Testis (tissue), 2 donors: ENCODE measurements at regions not wholly inside any gene's neighbourhood (a gene's known extent, or its start where the extent isn't known, plus 50 kb on each side); places are given as distances from the start of the nearest gene placed in this dataset.

ENCODE experiments used
- CTCF ChIP-seq, 3 experiments: fragments of 450-650 bp in 2 of 3; fragments of 200-600 bp in 1 of 3; sonication (generic) in 1 of 3; IDR thresholded peaks; one replicate each; pipeline ENCODE4 v1.5.1; 2016 to 2019; ENCODE audit warnings: antibody characterized with exemption in 3 of 3, mild to moderate bottlenecking in 2 of 3, moderate library complexity in 1 of 3
- POLR2A ChIP-seq: fragments of 450-650 bp; IDR thresholded peaks from one replicate; pipeline ENCODE4 v1.6.1; 2017; ENCODE audit warnings: antibody characterized with exemption, mild to moderate bottlenecking, moderate library complexity

- TF ChIP-seq CTCF (IDR thresholded peaks at IDR 0.05), result no peak
- no peak for TF ChIP-seq POLR2A
These were observed 627.2 kb upstream of the LUZP2 start for GRCh38 chr11:23869671-23870070.
